Spleen (tissue), 11 donors: ENCODE measurements at regions not wholly inside any gene's neighbourhood (a gene's known extent, or its start where the extent isn't known, plus 50 kb on each side); places are given as distances from the start of the nearest gene placed in this dataset.
A peak's percentile ranks its signal among the peaks of the same experiment; 100 is the strongest.

ENCODE experiments used
- DNase-seq: peaks from one replicate; pipeline ENCODE4 v3.0.0-alpha.2; 2020
- H3K27ac ChIP-seq, 8 donors: fragments of 200-600 bp; sonication (generic) in 7 of 8; 1 replicate in 4 of 8; 2 replicates in 4 of 8; pipeline versions ENCODE4 v1.5.0 to v1.8.0; 2016 to 2021; ENCODE audit warnings: inconsistent platforms in 4 of 8, mild to moderate bottlenecking in 4 of 8, moderate library complexity in 1 of 8
- H3K27me3 ChIP-seq, 7 donors: fragments of 200-600 bp; sonication (generic) in 6 of 7; replicated peaks in 1 of 7; 1 replicate in 4 of 7; 2 replicates in 3 of 7; pipeline versions ENCODE4 v1.5.0 to v1.8.0; 2016 to 2021; ENCODE audit warnings: inconsistent platforms in 3 of 7, mild to moderate bottlenecking in 1 of 7
- H3K36me3 ChIP-seq, 6 donors: fragments of 200-600 bp; sonication (generic) in 5 of 6; 1 replicate in 4 of 6; 2 replicates in 2 of 6; pipeline versions ENCODE4 v1.5.0 to v1.8.0; 2016 to 2021; ENCODE audit warnings: inconsistent platforms in 2 of 6
- H3K4me1 ChIP-seq, 6 donors: fragments of 200-600 bp; sonication (generic) in 5 of 6; 1 replicate in 3 of 6; 2 replicates in 3 of 6; pipeline versions ENCODE4 v1.5.0 to v1.8.0; 2016 to 2021; ENCODE audit warnings: inconsistent platforms in 3 of 6
- H3K4me3 ChIP-seq, 8 donors: fragments of 200-600 bp; sonication (generic) in 7 of 8; 1 replicate in 4 of 8; 2 replicates in 4 of 8; pipeline versions ENCODE4 v1.5.0 to v1.8.0; 2016 to 2021; ENCODE audit warnings: inconsistent platforms in 4 of 8, mild to moderate bottlenecking in 4 of 8, moderate library complexity in 2 of 8
- H3K9me3 ChIP-seq, 8 donors: fragments of 200-600 bp; sonication (generic) in 7 of 8; 1 replicate in 4 of 8; 2 replicates in 4 of 8; pipeline versions ENCODE4 v1.5.0 to v1.8.0; 2016 to 2021; ENCODE audit warnings: inconsistent platforms in 4 of 8
- CTCF ChIP-seq, 11 experiments: fragments of 200-600 bp in 7 of 11; fragments of 450-650 bp in 4 of 11; sonication (generic) in 4 of 11; IDR thresholded peaks in 8 of 11; conservative IDR thresholded peaks in 3 of 11; 1 replicate in 7 of 11; 2 replicates in 4 of 11; pipeline versions ENCODE4 v1.4.0 to v1.8.0; 2016 to 2021; ENCODE audit warnings: antibody characterized with exemption in 11 of 11, inconsistent platforms in 4 of 11, mild to moderate bottlenecking in 1 of 11
- POLR2A ChIP-seq, 3 donors: fragments of 450-650 bp; IDR thresholded peaks; one replicate each; pipeline ENCODE4 v1.5.1; 2017; ENCODE audit warnings: antibody characterized with exemption in 3 of 3, mild to moderate bottlenecking in 1 of 3
- POLR2AphosphoS5 ChIP-seq, 3 donors: sonication (generic); formaldehyde crosslinking; IDR thresholded peaks; one replicate each; pipeline ENCODE4 v1.5.1; 2017; ENCODE audit warnings: antibody characterized with exemption in 3 of 3
- WGBS, 5 donors: extraction: QIAGEN DNeasy Blood & Tissue Kit in 3 of 5; methylation state at CpG; one replicate each; pipeline versions ENCODE4 v1.1.5 to v1.1.7; 2013 to 2018; 5-methylcytosine and 5-hydroxymethylcytosine counted together
- intact Hi-C: fragments of 100-400 bp; cut with DNase I; formaldehyde crosslinking; loops from one replicate; pipeline ENCODE4 v1.15.0; 2023; ENCODE audit warnings: low total_unique reads
- donor health status: healthy with polysubstance abuse.
- donor health status: DM: no; HTN: no; CAD: no; lungs with moderate emphysema.
- donor health status: DM: no; HTN: no; CAD: no.
- donor health status: Bipolar disorder and iron deficiency.
- donor health status: healthy.
- donor health status: DM: no; HTN: no; CAD: no.
- donor health status: DM: yes; HTN: yes; CAD: no.

- peaks cover 0 to 46% (median 0%) of the 10 kb centered on the region in 7 donors for H3K27me3 ChIP-seq
- DNase-seq = no peak
- H3K4me1 ChIP-seq = no peaks in the 10 kb centered on the region
- H3K4me3 ChIP-seq = no peak overlapping the region
- no peaks in the 10 kb centered on the region for H3K9me3 ChIP-seq
- 64 to 76% (median 73%) methylated on average over 8 to 18 of the region's 18 CpGs for WGBS, 5 donors
- no peak for TF ChIP-seq CTCF (IDR thresholded peaks at IDR 0.05 in 8 of 11, conservative IDR thresholded peaks at IDR 0.05 in 3 of 11)
- TF ChIP-seq POLR2A (IDR thresholded peaks at IDR 0.05) = no peak
- TF ChIP-seq POLR2AphosphoS5 (IDR thresholded peaks at IDR 0.05) = no peak
- intact Hi-C loops = no loop called here
- no peaks in the 10 kb centered on the region for H3K36me3 ChIP-seq
- H3K27ac ChIP-seq = no peak overlapping the region
Observed at GRCh38 chr1:22247527-22248245, 104.8 kb upstream of the WNT4 start.

GRCh38 chr1:22248746-22249145 is 105.8 kb upstream of the WNT4 start:
- peaks cover 0 to 46% (median 0%) of the 10 kb centered on the region in 7 donors for H3K27me3 ChIP-seq
- intact Hi-C loops = no loop called here

GRCh38 chr1:22249928-22250680 is 107.2 kb upstream of the WNT4 start:
- intact Hi-C loops = no loop called here
- WGBS, 5 donors = 78 to 84% (median 80%) methylated on average over 11 of the region's 11 CpGs
- Histone ChIP-seq H3K27me3 (peaks cover 0 to 48% (median 0%) of the 10 kb centered on the region in 7 donors), H3K4me1 (peaks cover 0 to 3% (median 0%) of the 10 kb centered on the region in 6 donors), H3K4me3 (no peak overlapping the region), H3K9me3 (no peaks in the 10 kb centered on the region), H3K36me3 (no peaks in the 10 kb centered on the region), H3K27ac (peak overlapping the region in 1 of 8 donors; percentile 8)
- TF ChIP-seq POLR2A (IDR thresholded peaks at IDR 0.05) = no peak
- no peak for TF ChIP-seq POLR2AphosphoS5 (IDR thresholded peaks at IDR 0.05)
- no peak for DNase-seq

More at GRCh38 chr1:22248746-22249145, 105.8 kb upstream of the WNT4 start:
- Histone ChIP-seq H3K4me1 (no peaks in the 10 kb centered on the region), H3K4me3 (no peak overlapping the region), H3K9me3 (no peaks in the 10 kb centered on the region), H3K36me3 (no peaks in the 10 kb centered on the region), H3K27ac (no peak overlapping the region)
- no peak for DNase-seq
- TF ChIP-seq POLR2A (IDR thresholded peaks at IDR 0.05) (no peak), POLR2AphosphoS5 (IDR thresholded peaks at IDR 0.05) (no peak), CTCF (IDR thresholded peaks at IDR 0.05 in 8 of 11, conservative IDR thresholded peaks at IDR 0.05 in 3 of 11) (no peak)
- WGBS, 5 donors = 64 to 92% (median 81%) methylated on average over 5 to 8 of the region's 8 CpGs

- Histone ChIP-seq H3K4me3 (no peak overlapping the region), H3K36me3 (no peaks in the 10 kb centered on the region), H3K27me3 (peaks cover 0 to 54% (median 0%) of the 10 kb centered on the region in 7 donors), H3K4me1 (peaks cover 0 to 6% (median 0%) of the 10 kb centered on the region in 6 donors), H3K27ac (peak overlapping the region in 1 of 8 donors; percentile 8), H3K9me3 (no peaks in the 10 kb centered on the region)
- intact Hi-C loops = no loop called here
- TF ChIP-seq POLR2AphosphoS5 (IDR thresholded peaks at IDR 0.05) = no peak
- no peak for TF ChIP-seq POLR2A (IDR thresholded peaks at IDR 0.05)
- no peak for TF ChIP-seq CTCF (IDR thresholded peaks at IDR 0.05 in 8 of 11, conservative IDR thresholded peaks at IDR 0.05 in 3 of 11)
- DNase-seq = no peak
- 67 to 85% (median 77%) methylated on average over 5 to 11 of the region's 11 CpGs for WGBS, 5 donors
Observed at GRCh38 chr1:22250724-22251123, 107.8 kb upstream of the WNT4 start.
